GM18867 (cell line): ENCODE measurements at regions not wholly inside any gene's neighbourhood (a gene's known extent, or its start where the extent isn't known, plus 50 kb on each side); places are given as distances from the start of the nearest gene placed in this dataset.

Experiments
- ATAC-seq: cut with Tn5 transposase; IDR thresholded peaks from one replicate; pipeline ENCODE4 v1.9.1; 2021; ENCODE audit warnings: mild to moderate bottlenecking, moderate library complexity; ENCODE audit not compliant: unreplicated experiment

- no peak for ATAC-seq
Observed at GRCh38 chr4:147052361-147052760, 106.7 kb upstream of the TTC29 start.

GRCh38 chr4:147054228-147054872, 108.7 kb upstream of the TTC29 start:
- ATAC-seq = no peak

- ATAC-seq = peak; percentile 48
Observed at GRCh38 chr4:147056940-147057610, 111.4 kb upstream of the TTC29 start.

- ATAC-seq = peak; percentile 36
Observed at GRCh38 chr4:147057611-147058190, 112.0 kb upstream of the TTC29 start.

GRCh38 chr4:147059064-147059731, 113.5 kb upstream of the TTC29 start:
- ATAC-seq = no peak

GRCh38 chr4:147060151-147060931, 114.7 kb upstream of the TTC29 start:
- no peak for ATAC-seq

- ATAC-seq = no peak
Observed at GRCh38 chr4:147064856-147065255, 119.2 kb upstream of the TTC29 start.

GRCh38 chr4:147068564-147068963, 122.9 kb upstream of the TTC29 start:
- no peak for ATAC-seq

GRCh38 chr4:147071209-147071740, 125.6 kb upstream of the TTC29 start:
- ATAC-seq = no peak

GRCh38 chr4:147076179-147076578, 130.5 kb upstream of the TTC29 start:
- no peak for ATAC-seq

GRCh38 chr4:147076728-147077127, 131.1 kb upstream of the TTC29 start:
- ATAC-seq = no peak

GRCh38 chr4:147078362-147078761, 132.7 kb upstream of the TTC29 start:
- ATAC-seq = no peak

- no peak for ATAC-seq
Observed at GRCh38 chr4:147078875-147079658, 133.4 kb upstream of the TTC29 start.

GRCh38 chr4:147084861-147085260, 139.2 kb upstream of the TTC29 start:
- ATAC-seq = no peak

GRCh38 chr4:147085781-147086180, 140.1 kb upstream of the TTC29 start:
- ATAC-seq = no peak

- ATAC-seq = no peak
Observed at GRCh38 chr4:147088146-147088545, 142.5 kb upstream of the TTC29 start.

GRCh38 chr4:147090486-147090885, 144.8 kb upstream of the TTC29 start:
- no peak for ATAC-seq

- ATAC-seq = no peak
Observed at GRCh38 chr4:147093206-147093605, 147.5 kb upstream of the TTC29 start.

- no peak for ATAC-seq
Observed at GRCh38 chr4:147094238-147094637, 148.6 kb upstream of the TTC29 start.
